ENCODE measurements at regions not wholly inside any gene's neighbourhood (a gene's known extent, or its start where the extent isn't known, plus 50 kb on each side); places are given as distances from the start of the nearest gene placed in this dataset.

- H3K9me3 ChIP-seq, result no peaks in the 10 kb centered on the region
- H3K27me3 ChIP-seq, result no peaks in the 10 kb centered on the region
- no peak overlapping the region for H3K4me3 ChIP-seq
- no peaks in the 10 kb centered on the region for H3K36me3 ChIP-seq
- no peak for DNase-seq
Measured at GRCh38 chr5:82620957-82621600, 342.9 kb upstream of the RPS23 start.

- no peak for DNase-seq
- Histone ChIP-seq H3K9me3 (no peaks in the 10 kb centered on the region), H3K27me3 (no peaks in the 10 kb centered on the region), H3K36me3 (no peaks in the 10 kb centered on the region), H3K4me3 (no peak overlapping the region)
Measured at GRCh38 chr5:82619097-82619496, 340.9 kb upstream of the RPS23 start.

GRCh38 chr5:82614706-82615105 is 336.6 kb upstream of the RPS23 start:
- H3K36me3 ChIP-seq, result no peaks in the 10 kb centered on the region
- H3K9me3 ChIP-seq, result no peaks in the 10 kb centered on the region
- no peaks in the 10 kb centered on the region for H3K27me3 ChIP-seq
- no peak overlapping the region for H3K4me3 ChIP-seq
- DNase-seq, result no peak

- H3K9me3 ChIP-seq, result no peaks in the 10 kb centered on the region
- DNase-seq, result no peak
- no peak overlapping the region for H3K4me3 ChIP-seq
- H3K36me3 ChIP-seq, result no peaks in the 10 kb centered on the region
- no peaks in the 10 kb centered on the region for H3K27me3 ChIP-seq
Measured at GRCh38 chr5:82613891-82614290, 335.7 kb upstream of the RPS23 start.

- Histone ChIP-seq H3K36me3 (no peaks in the 10 kb centered on the region), H3K9me3 (no peaks in the 10 kb centered on the region), H3K27me3 (no peaks in the 10 kb centered on the region), H3K4me3 (no peak overlapping the region)
- DNase-seq, result no peak
Measured at GRCh38 chr5:82610686-82611085, 332.5 kb upstream of the RPS23 start.

GRCh38 chr5:82605441-82605973 is 327.4 kb upstream of the RPS23 start:
- no peak for DNase-seq
- Histone ChIP-seq H3K36me3 (no peaks in the 10 kb centered on the region), H3K9me3 (no peaks in the 10 kb centered on the region), H3K4me3 (no peak overlapping the region), H3K27me3 (no peaks in the 10 kb centered on the region)

GRCh38 chr5:82603033-82603987 is 325.2 kb upstream of the RPS23 start:
- DNase-seq, result no peak
- Histone ChIP-seq H3K9me3 (no peaks in the 10 kb centered on the region), H3K27me3 (no peaks in the 10 kb centered on the region), H3K4me3 (no peak overlapping the region), H3K36me3 (no peaks in the 10 kb centered on the region)

- DNase-seq, result no peak
Measured at GRCh38 chr5:82601861-82602260, 323.7 kb upstream of the RPS23 start.

GRCh38 chr5:82601077-82601476 is 322.9 kb upstream of the RPS23 start:
- DNase-seq, result no peak
- Histone ChIP-seq H3K4me3 (no peak overlapping the region), H3K27me3 (no peaks in the 10 kb centered on the region), H3K36me3 (no peaks in the 10 kb centered on the region), H3K9me3 (no peaks in the 10 kb centered on the region)

More at GRCh38 chr5:82601861-82602260, 323.7 kb upstream of the RPS23 start:
- no peaks in the 10 kb centered on the region for H3K9me3 ChIP-seq
- H3K36me3 ChIP-seq, result no peaks in the 10 kb centered on the region
- H3K27me3 ChIP-seq, result no peaks in the 10 kb centered on the region
- no peak overlapping the region for H3K4me3 ChIP-seq

GRCh38 chr5:82599692-82600091 is 321.5 kb upstream of the RPS23 start:
- DNase-seq, result no peak
- Histone ChIP-seq H3K9me3 (no peaks in the 10 kb centered on the region), H3K27me3 (no peaks in the 10 kb centered on the region)

GRCh38 chr5:82599030-82599429 is 320.9 kb upstream of the RPS23 start:
- no peaks in the 10 kb centered on the region for H3K27me3 ChIP-seq
- no peaks in the 10 kb centered on the region for H3K9me3 ChIP-seq

More at GRCh38 chr5:82599692-82600091, 321.5 kb upstream of the RPS23 start:
- H3K36me3 ChIP-seq, result no peaks in the 10 kb centered on the region
- H3K4me3 ChIP-seq, result no peak overlapping the region

GRCh38 chr5:82597437-82597836 is 319.3 kb upstream of the RPS23 start:
- Histone ChIP-seq H3K27me3 (no peaks in the 10 kb centered on the region), H3K9me3 (no peaks in the 10 kb centered on the region), H3K4me3 (no peak overlapping the region), H3K36me3 (no peaks in the 10 kb centered on the region)
- DNase-seq, result no peak

More at GRCh38 chr5:82599030-82599429, 320.9 kb upstream of the RPS23 start:
- no peaks in the 10 kb centered on the region for H3K36me3 ChIP-seq
- no peak overlapping the region for H3K4me3 ChIP-seq
- no peak for DNase-seq

- H3K36me3 ChIP-seq, result no peaks in the 10 kb centered on the region
- H3K4me3 ChIP-seq, result no peak overlapping the region
- DNase-seq, result no peak
- no peaks in the 10 kb centered on the region for H3K9me3 ChIP-seq
- H3K27me3 ChIP-seq, result no peaks in the 10 kb centered on the region
Measured at GRCh38 chr5:82596451-82596850, 318.3 kb upstream of the RPS23 start.

- Histone ChIP-seq H3K36me3 (no peaks in the 10 kb centered on the region), H3K27me3 (no peaks in the 10 kb centered on the region), H3K4me3 (no peak overlapping the region), H3K9me3 (peaks cover 4% of the 10 kb centered on the region)
- no peak for DNase-seq
Measured at GRCh38 chr5:82595113-82595512, 317.0 kb upstream of the RPS23 start.

GRCh38 chr5:82594097-82594496 is 315.9 kb upstream of the RPS23 start:
- DNase-seq, result no peak
- no peaks in the 10 kb centered on the region for H3K36me3 ChIP-seq
- no peak overlapping the region for H3K4me3 ChIP-seq
- peaks cover 10% of the 10 kb centered on the region for H3K9me3 ChIP-seq
- no peaks in the 10 kb centered on the region for H3K27me3 ChIP-seq

GRCh38 chr5:82593481-82593880 is 315.3 kb upstream of the RPS23 start:
- H3K9me3 ChIP-seq, result peaks cover 10% of the 10 kb centered on the region
- no peak overlapping the region for H3K4me3 ChIP-seq
- no peak for DNase-seq
- no peaks in the 10 kb centered on the region for H3K36me3 ChIP-seq
- H3K27me3 ChIP-seq, result no peaks in the 10 kb centered on the region

GRCh38 chr5:82591021-82591515 is 312.9 kb upstream of the RPS23 start:
- H3K9me3 ChIP-seq, result peaks cover 10% of the 10 kb centered on the region
- H3K27me3 ChIP-seq, result no peaks in the 10 kb centered on the region
- no peaks in the 10 kb centered on the region for H3K36me3 ChIP-seq
- DNase-seq, result no peak
- no peak overlapping the region for H3K4me3 ChIP-seq

All from MG63 (cell line).